PC-9 (cell line): ENCODE measurements at regions not wholly inside any gene's neighbourhood (a gene's known extent, or its start where the extent isn't known, plus 50 kb on each side); places are given as distances from the start of the nearest gene placed in this dataset.

Experiments used
- BruUV-seq: library from RNA; stranded (reverse); fragments of 400-500 nt; replicated peaks from 2 replicates; lab custom pipeline; 2021; lab: Mats Ljungman, UMichigan
- CTCF ChIA-PET: fragments of 300-600 bp; sonication (Branson Sonifier 250); formaldehyde crosslinking; loops from one replicate; lab custom pipeline; 2022; ENCODE audit warnings: antibody characterized with exemption; lab: Charles Lee
- POLR2A ChIA-PET: fragments of 300-600 bp; sonication (Branson Sonifier 250); formaldehyde crosslinking; loops from one replicate; lab custom pipeline; 2022; ENCODE audit warnings: antibody characterized with exemption; ENCODE audit not compliant: unreplicated experiment; lab: Charles Lee
- DNase-seq, 2 experiments: peaks; one replicate each; pipeline versions ENCODE4 v3.0.0 to v3.0.0-alpha.2; 2015 to 2022; ENCODE audit warnings: mixed read lengths in 1 of 2
- H2AFZ ChIP-seq: fragments of 200-600 bp; sonication (generic); 2 replicates; pipeline ENCODE4 v1.8.1; 2017; ENCODE audit warnings: antibody characterized with exemption
- H3F3A ChIP-seq: fragments of 200-600 bp; sonication (generic); 2 replicates; pipeline ENCODE4 v1.8.1; 2017; ENCODE audit warnings: antibody characterized with exemption, mild to moderate bottlenecking, low read depth; ENCODE audit not compliant: insufficient read depth
- H3K27ac ChIP-seq: fragments of 200-600 bp; sonication (generic); 2 replicates; pipeline ENCODE4 v1.6.1; 2016; ENCODE audit warnings: mixed run types
- H3K27me3 ChIP-seq: fragments of 200-600 bp; sonication (generic); 2 replicates; pipeline ENCODE4 v1.6.1; 2016; ENCODE audit warnings: low read depth, mixed run types; ENCODE audit not compliant: insufficient read depth
- H3K36me3 ChIP-seq: fragments of 200-600 bp; sonication (generic); 2 replicates; pipeline ENCODE4 v1.6.1; 2016; ENCODE audit warnings: low read depth, mixed run types
- H3K4me1 ChIP-seq: fragments of 200-600 bp; sonication (generic); replicated peaks from 2 replicates; pipeline ENCODE4 v1.6.1; 2016; ENCODE audit warnings: mixed run types; ENCODE audit not compliant: insufficient read depth
- H3K4me2 ChIP-seq: fragments of 200-600 bp; sonication (generic); 2 replicates; pipeline ENCODE4 v1.6.1; 2017; ENCODE audit warnings: mixed run types
- H3K4me3 ChIP-seq: fragments of 200-600 bp; sonication (generic); 2 replicates; pipeline ENCODE4 v1.6.1; 2016; ENCODE audit warnings: mixed run types
- H3K79me2 ChIP-seq: fragments of 200-600 bp; sonication (generic); 2 replicates; pipeline ENCODE4 v1.6.1; 2017; ENCODE audit warnings: low read depth, mixed run types
- H3K9me2 ChIP-seq: fragments of 200-600 bp; sonication (generic); 2 replicates; pipeline ENCODE4 v1.8.1; 2017; ENCODE audit warnings: mild to moderate bottlenecking; ENCODE audit not compliant: insufficient read depth
- H3K9me3 ChIP-seq: fragments of 200-600 bp; sonication (generic); 2 replicates; pipeline ENCODE4 v1.8.1; 2016; ENCODE audit warnings: low read depth; ENCODE audit not compliant: insufficient read depth
- H4K20me1 ChIP-seq: fragments of 200-600 bp; sonication (generic); 2 replicates; pipeline ENCODE4 v1.8.1; 2017; ENCODE audit not compliant: insufficient read depth
- CTCF ChIP-seq: fragments of 200-600 bp; sonication (generic); conservative IDR thresholded peaks from 2 replicates; pipeline ENCODE4 v1.6.1; 2017; ENCODE audit warnings: mixed run types, antibody characterized with exemption, mild to moderate bottlenecking, moderate library complexity
- EZH2 ChIP-seq: fragments of 200-600 bp; sonication (generic); IDR thresholded peaks from 2 replicates; pipeline ENCODE4 v1.8.0; 2017; ENCODE audit warnings: antibody characterized with exemption, low read depth
- intact Hi-C: fragments of 100-400 bp; cut with micrococcal nuclease; formaldehyde crosslinking; loops from one replicate; pipeline ENCODE4 v1.10.0; 2022; ENCODE audit not compliant: unreplicated experiment

DNA sequence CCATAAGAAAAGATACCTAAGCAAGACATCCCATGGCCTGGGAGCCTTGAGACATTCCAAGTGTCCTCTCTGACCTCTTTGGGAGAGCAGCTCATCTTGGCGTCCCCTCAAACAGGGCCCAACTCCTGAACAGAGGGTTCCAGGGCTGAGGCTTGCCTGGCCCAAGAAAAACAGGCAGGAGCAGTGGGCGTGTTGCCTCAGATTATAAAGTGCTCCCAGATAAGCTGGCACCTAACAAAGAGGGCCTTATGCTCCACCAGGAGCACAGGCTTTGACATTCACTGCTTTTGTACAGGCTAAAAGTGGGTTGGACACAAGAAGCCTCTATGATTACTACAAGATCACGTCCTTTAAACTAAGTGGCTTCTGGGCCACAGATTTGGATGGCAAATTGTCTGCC, 193.1 kb downstream of the FGFR2 start:
- Histone ChIP-seq H3K4me2 (no peak overlapping the region), H3K9me3 (no peaks in the 10 kb centered on the region), H4K20me1 (no peaks in the 10 kb centered on the region), H3K9me2 (no peaks in the 10 kb centered on the region), H3K4me3 (no peak overlapping the region), H3F3A (no peaks in the 10 kb centered on the region), H3K4me1 (no peaks in the 10 kb centered on the region), H3K79me2 (no peaks in the 10 kb centered on the region), H3K27me3 (no peaks in the 10 kb centered on the region), H3K27ac (no peak overlapping the region), H2AFZ (no peak overlapping the region), H3K36me3 (no peaks in the 10 kb centered on the region)
- no peak for DNase-seq
- no TSS peak for BruUV-seq
- CTCF ChIA-PET, result no interaction called here
- POLR2A ChIA-PET, result no interaction called here
- TF ChIP-seq EZH2, result no peak
- no peak for TF ChIP-seq CTCF
- intact Hi-C loops, result no loop called here

DNA sequence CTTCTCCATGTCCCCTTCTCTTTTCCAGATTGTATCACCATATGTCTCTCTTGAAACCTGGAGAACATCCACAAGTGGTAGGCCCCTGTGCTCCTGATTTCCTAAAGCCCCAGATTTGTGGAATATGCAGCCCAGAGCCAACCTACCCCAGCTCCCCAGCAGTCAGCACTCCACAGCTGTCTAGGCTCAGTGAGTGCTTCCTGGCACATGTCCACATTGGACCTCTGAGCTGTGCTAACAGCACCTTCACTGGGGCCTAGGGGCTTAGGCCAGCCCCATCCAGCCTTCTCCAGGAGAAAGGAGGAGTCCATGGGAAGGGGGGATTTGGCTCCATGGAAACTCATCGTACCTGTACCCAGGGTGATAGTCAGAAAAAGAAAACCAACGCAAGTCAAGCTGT, 192.7 kb downstream of the FGFR2 start:
- no peaks in the 10 kb centered on the region for H3K27me3 ChIP-seq
- no peaks in the 10 kb centered on the region for H3K9me3 ChIP-seq
- no peak overlapping the region for H3K4me2 ChIP-seq
- TF ChIP-seq CTCF (no peak), EZH2 (no peak)
- ChIA-PET CTCF (no interaction called here), POLR2A (no interaction called here)
- no peaks in the 10 kb centered on the region for H3K36me3 ChIP-seq
- intact Hi-C loops, result no loop called here
- H3F3A ChIP-seq, result no peaks in the 10 kb centered on the region
- no peaks in the 10 kb centered on the region for H3K4me1 ChIP-seq
- no peak for DNase-seq
- H3K4me3 ChIP-seq, result no peak overlapping the region
- H3K9me2 ChIP-seq, result no peaks in the 10 kb centered on the region
- H3K79me2 ChIP-seq, result no peaks in the 10 kb centered on the region
- no peak overlapping the region for H2AFZ ChIP-seq
- no peak overlapping the region for H3K27ac ChIP-seq
- no TSS peak for BruUV-seq
- no peaks in the 10 kb centered on the region for H4K20me1 ChIP-seq

DNA sequence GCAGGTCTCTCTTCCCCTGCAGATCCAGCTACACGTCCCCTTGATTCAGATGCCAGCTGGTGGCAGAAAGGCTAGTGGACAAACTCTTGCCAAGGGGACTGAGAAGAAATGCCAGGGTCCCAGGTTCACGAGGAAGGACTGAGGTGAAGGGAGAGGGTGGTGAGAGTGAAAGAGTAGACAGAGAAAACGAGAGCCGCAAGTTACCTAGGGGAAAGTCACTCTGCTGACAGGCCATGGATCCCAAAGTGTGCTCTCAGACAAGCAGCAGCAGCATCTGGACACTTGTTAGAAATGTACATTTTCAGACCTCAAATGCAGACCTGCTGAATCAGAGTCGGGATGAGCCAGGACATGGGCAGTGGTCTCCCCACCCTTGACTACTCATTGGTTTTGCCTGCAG, 192.3 kb downstream of the FGFR2 start:
- H3K27me3 ChIP-seq, result no peaks in the 10 kb centered on the region
- BruUV-seq, result no TSS peak
- no peaks in the 10 kb centered on the region for H3F3A ChIP-seq
- H3K4me3 ChIP-seq, result no peak overlapping the region
- H3K36me3 ChIP-seq, result no peaks in the 10 kb centered on the region
- no peaks in the 10 kb centered on the region for H3K9me3 ChIP-seq
- no peaks in the 10 kb centered on the region for H3K4me1 ChIP-seq
- POLR2A ChIA-PET, result no interaction called here
- H3K4me2 ChIP-seq, result no peak overlapping the region
- no peak overlapping the region for H2AFZ ChIP-seq
- DNase-seq, result no peak
- CTCF ChIA-PET, result no interaction called here
- H3K9me2 ChIP-seq, result no peaks in the 10 kb centered on the region
- H3K27ac ChIP-seq, result no peak overlapping the region
- intact Hi-C loops, result no loop called here
- TF ChIP-seq CTCF, result no peak
- no peak for TF ChIP-seq EZH2
- no peaks in the 10 kb centered on the region for H3K79me2 ChIP-seq
- H4K20me1 ChIP-seq, result no peaks in the 10 kb centered on the region
